GM12878 (cell line): ENCODE measurements at regions not wholly inside any gene's neighbourhood (a gene's known extent, or its start where the extent isn't known, plus 50 kb on each side); places are given as distances from the start of the nearest gene placed in this dataset.

ENCODE experiments used
- ATAC-seq: fragments of 200-7000 bp; cut with Tn5 transposase; 3 replicates; pipeline ENCODE4 v1.9.1; 2020; ENCODE audit warnings: mild to moderate bottlenecking, moderate library complexity
- BruUV-seq: library from RNA; stranded (reverse); fragments of 400-500 nt; replicated peaks from 2 replicates; lab custom pipeline; 2021; lab: Mats Ljungman, UMichigan
- CTCF ChIA-PET: fragments of 300-600 bp; sonication (Branson Sonifier 250); formaldehyde crosslinking; extraction: SDS; loops from one replicate; lab custom pipeline; 2021; ENCODE audit warnings: inconsistent platforms; lab: Yijun Ruan, JAX
- POLR2A ChIA-PET: fragments of 350-600 bp; formaldehyde crosslinking; extraction: SDS; loops from one replicate; lab custom pipeline; 2021; ENCODE audit warnings: inconsistent platforms; lab: Charles Lee
- RAD21 ChIA-PET: fragments of 300-600 bp; sonication (Branson Sonifier 250); formaldehyde crosslinking; loops from one replicate; lab custom pipeline; 2023; ENCODE audit warnings: antibody characterized with exemption; ENCODE audit not compliant: unreplicated experiment; lab: Charles Lee
- SMC1A ChIA-PET: fragments of 300-600 bp; sonication (Branson Sonifier 250); formaldehyde crosslinking; loops from one replicate; lab custom pipeline; 2023; ENCODE audit not compliant: unreplicated experiment, uncharacterized antibody; lab: Charles Lee
- DNase-seq: peaks from one replicate; pipeline ENCODE4 v3.0.0-alpha.2; 2011; ENCODE audit warnings: low read depth, low spot score
- FAIRE-seq: peaks from 3 replicates; lab custom pipeline; 2011; peaks lifted over from hg19 to GRCh38; lab: Jason Lieb, UNC
- H2AFZ ChIP-seq: 2 replicates; pipeline ENCODE4 v1.6.0; 2011; ENCODE audit warnings: low read depth, low read length, control low read depth; ENCODE audit not compliant: control insufficient read depth
- H3K27ac ChIP-seq: 2 replicates; pipeline ENCODE4 v1.5.1; 2011; ENCODE audit warnings: control low read depth; ENCODE audit not compliant: control insufficient read depth, insufficient read depth
- H3K27me3 ChIP-seq, 2 experiments: replicated peaks in 1 of 2; 2 replicates each; pipeline versions ENCODE4 v1.6.0 to v1.6.1; 2011; ENCODE audit warnings: low read length in 1 of 2; ENCODE audit not compliant: control insufficient read depth in 2 of 2, insufficient read depth in 2 of 2
- H3K36me3 ChIP-seq, 2 experiments: 2 replicates each; pipeline ENCODE4 v1.5.1; 2011; ENCODE audit warnings: low read length in 1 of 2; ENCODE audit not compliant: control insufficient read depth in 2 of 2, insufficient read depth in 2 of 2
- H3K4me1 ChIP-seq: 2 replicates; pipeline ENCODE4 v1.6.1; 2011; ENCODE audit warnings: mild to moderate bottlenecking, low read length, moderate library complexity, mixed read lengths; ENCODE audit not compliant: control insufficient read depth, insufficient read depth
- H3K4me2 ChIP-seq: 2 replicates; pipeline ENCODE4 v1.6.0; 2011; ENCODE audit warnings: control low read depth; ENCODE audit not compliant: control insufficient read depth, insufficient read depth
- H3K4me3 ChIP-seq: fragments of 200-600 bp; sonication (generic); 2 replicates; pipeline ENCODE4 v1.5.1; 2016
- H3K79me2 ChIP-seq: 2 replicates; pipeline ENCODE4 v1.6.0; 2011; ENCODE audit warnings: low read length; ENCODE audit not compliant: control insufficient read depth, insufficient read depth
- H3K9ac ChIP-seq: 2 replicates; pipeline ENCODE4 v1.8.0; 2011; ENCODE audit warnings: low read length, control low read depth, mixed read lengths; ENCODE audit not compliant: control insufficient read depth, insufficient read depth
- H3K9me3 ChIP-seq: replicated peaks from 3 replicates; pipeline ENCODE4 v1.5.1; 2011; ENCODE audit warnings: mild to moderate bottlenecking, low read length; ENCODE audit not compliant: control insufficient read depth, insufficient read depth
- H4K20me1 ChIP-seq: 2 replicates; pipeline ENCODE4 v1.6.0; 2011; ENCODE audit not compliant: control insufficient read depth, insufficient read depth
- BACH1 ChIP-seq: fragments of 450-650 bp; IDR thresholded peaks from 2 replicates; pipeline ENCODE4 v1.6.1; 2017; ENCODE audit warnings: mild to moderate bottlenecking, borderline replicate concordance
- CHD4 ChIP-seq: fragments of 200-600 bp; sonication (generic); IDR thresholded peaks from 2 replicates; pipeline ENCODE4 v1.6.1; 2016; ENCODE audit warnings: mild to moderate bottlenecking
- EZH2 ChIP-seq: IDR thresholded peaks from 2 replicates; pipeline ENCODE4 v1.6.1; 2012; ENCODE audit warnings: low read depth, mild to moderate bottlenecking, control low read depth, inconsistent platforms, low read length, borderline replicate concordance; ENCODE audit not compliant: control insufficient read depth
- GABPA ChIP-seq: IDR thresholded peaks from 2 replicates; pipeline ENCODE4 v1.6.1; 2014; ENCODE audit warnings: antibody characterized with exemption, low read depth, mild to moderate bottlenecking, inconsistent platforms
- KDM1A ChIP-seq: fragments of 200-600 bp; sonication (generic); IDR thresholded peaks from 2 replicates; pipeline ENCODE4 v1.6.1; 2016; ENCODE audit warnings: borderline replicate concordance
- SIX5 ChIP-seq: IDR thresholded peaks from 2 replicates; pipeline ENCODE4 v1.6.1; 2011; ENCODE audit warnings: mild to moderate bottlenecking, low read depth, low read length, moderate library complexity; ENCODE audit not compliant: severe bottlenecking
- SKIL ChIP-seq: fragments of 450-650 bp; IDR thresholded peaks from 2 replicates; pipeline ENCODE4 v1.6.1; 2017; ENCODE audit warnings: mild to moderate bottlenecking, low read depth, inconsistent platforms; ENCODE audit not compliant: poor library complexity, severe bottlenecking
- TARDBP ChIP-seq: IDR thresholded peaks from 2 replicates; pipeline ENCODE4 v1.6.1; 2016; ENCODE audit warnings: borderline replicate concordance
- ZZZ3 ChIP-seq: IDR thresholded peaks from 2 replicates; pipeline ENCODE4 v1.6.1; 2011; ENCODE audit warnings: low read depth; ENCODE audit not compliant: control insufficient read depth, insufficient read length
- WGBS: methylation state at CpG from one replicate; pipeline ENCODE4 v1.1.6; 2016; ENCODE audit warnings: low lambda C conversion rate; ENCODE audit not compliant: insufficient replicate concordance, insufficient coverage; ENCODE audit errors: missing lambda C conversion rate; 5-methylcytosine and 5-hydroxymethylcytosine counted together
- in situ Hi-C: fragments of 300-500 bp; cut with MboI; formaldehyde crosslinking; loops from 9 replicates; pipeline ENCODE4 v1.14.3; 2018; ENCODE audit warnings: mixed read lengths
- intact Hi-C: fragments of 100-400 bp; cut with micrococcal nuclease; formaldehyde crosslinking; loops from one replicate; pipeline ENCODE4 v1.14.2; 2022; ENCODE audit not compliant: unreplicated experiment
- TF ChIP-seq, protein P1 (sequence below): IDR thresholded peaks from 2 replicates; pipeline ENCODE4 v1.6.1; 2012; ENCODE audit warnings: improper control_type of control experiment, low read depth, low read length; ENCODE audit not compliant: insufficient replicate concordance
- TF ChIP-seq, protein P2 (sequence below): fragments of 450-650 bp; conservative IDR thresholded peaks from 2 replicates; pipeline ENCODE4 v1.6.1; 2017; ENCODE audit warnings: mild to moderate bottlenecking, moderate library complexity
- TF ChIP-seq, protein P3 (sequence below): IDR thresholded peaks from 2 replicates; pipeline ENCODE4 v1.6.1; 2011; ENCODE audit warnings: borderline replicate concordance, low read depth, mild to moderate bottlenecking, moderate library complexity, low read length; ENCODE audit not compliant: insufficient read depth, poor library complexity, severe bottlenecking

DNA sequence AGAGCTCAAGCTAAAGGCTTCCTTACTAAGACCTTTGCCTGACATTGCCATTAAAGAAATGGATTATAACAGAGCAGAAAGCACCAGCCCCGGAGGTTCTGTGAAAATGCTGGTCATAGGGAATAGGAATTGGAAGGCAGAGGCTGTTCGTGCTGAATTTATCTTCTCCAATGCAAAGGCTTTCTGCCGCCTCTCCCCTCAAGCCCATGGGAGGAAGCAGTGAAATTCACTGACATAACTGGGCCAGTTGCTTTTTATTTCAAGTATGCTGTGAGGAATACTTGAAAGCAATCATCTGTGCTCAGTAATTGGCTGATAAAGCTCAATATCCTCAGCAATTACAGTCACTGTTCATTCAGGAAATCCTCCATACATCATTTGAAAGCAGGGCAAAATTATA lies 85.4 kb upstream of the LINC00305 start:
- no peaks in the 10 kb centered on the region for H4K20me1 ChIP-seq
- H3K4me3 ChIP-seq: no peak overlapping the region
- ChIA-PET CTCF (interaction anchor here (0.9 kb wide), 1 partner anchor 114 kb away, joined by 3 read pairs; no protein-coding TSS in a partner anchor), RAD21 (no interaction called here), POLR2A (no interaction called here), SMC1A (interaction anchor here (0.5 to 1.8 kb wide), 5 partner anchors 10 to 176 kb away, joined by 3 to 5 read pairs (median 3); no protein-coding TSS in a partner anchor)
- DNase-seq: no peak
- no peak for FAIRE-seq
- H3K27me3 ChIP-seq: no peaks in the 10 kb centered on the region
- H3K27ac ChIP-seq: no peak overlapping the region
- no peak overlapping the region for H2AFZ ChIP-seq
- H3K9ac ChIP-seq: no peak overlapping the region
- no peak for ATAC-seq
- H3K79me2 ChIP-seq: no peaks in the 10 kb centered on the region
- 21% methylated on average over 3 of the region's 3 CpGs for WGBS
- in situ Hi-C loops: no loop called here
- no peak overlapping the region for H3K4me2 ChIP-seq
- no TSS peak for BruUV-seq
- H3K4me1 ChIP-seq: no peaks in the 10 kb centered on the region
- intact Hi-C loops: no loop called here
- no peaks in the 10 kb centered on the region for H3K9me3 ChIP-seq
- no peaks in the 10 kb centered on the region for H3K36me3 ChIP-seq
- TF ChIP-seq GABPA (no peak), SKIL (no peak), ZZZ3 (no peak), EZH2 (no peak), TARDBP (no peak), CHD4 (no peak), SIX5 (no peak), BACH1 (no peak), KDM1A (no peak)
- TF ChIP-seq, protein P1, sequence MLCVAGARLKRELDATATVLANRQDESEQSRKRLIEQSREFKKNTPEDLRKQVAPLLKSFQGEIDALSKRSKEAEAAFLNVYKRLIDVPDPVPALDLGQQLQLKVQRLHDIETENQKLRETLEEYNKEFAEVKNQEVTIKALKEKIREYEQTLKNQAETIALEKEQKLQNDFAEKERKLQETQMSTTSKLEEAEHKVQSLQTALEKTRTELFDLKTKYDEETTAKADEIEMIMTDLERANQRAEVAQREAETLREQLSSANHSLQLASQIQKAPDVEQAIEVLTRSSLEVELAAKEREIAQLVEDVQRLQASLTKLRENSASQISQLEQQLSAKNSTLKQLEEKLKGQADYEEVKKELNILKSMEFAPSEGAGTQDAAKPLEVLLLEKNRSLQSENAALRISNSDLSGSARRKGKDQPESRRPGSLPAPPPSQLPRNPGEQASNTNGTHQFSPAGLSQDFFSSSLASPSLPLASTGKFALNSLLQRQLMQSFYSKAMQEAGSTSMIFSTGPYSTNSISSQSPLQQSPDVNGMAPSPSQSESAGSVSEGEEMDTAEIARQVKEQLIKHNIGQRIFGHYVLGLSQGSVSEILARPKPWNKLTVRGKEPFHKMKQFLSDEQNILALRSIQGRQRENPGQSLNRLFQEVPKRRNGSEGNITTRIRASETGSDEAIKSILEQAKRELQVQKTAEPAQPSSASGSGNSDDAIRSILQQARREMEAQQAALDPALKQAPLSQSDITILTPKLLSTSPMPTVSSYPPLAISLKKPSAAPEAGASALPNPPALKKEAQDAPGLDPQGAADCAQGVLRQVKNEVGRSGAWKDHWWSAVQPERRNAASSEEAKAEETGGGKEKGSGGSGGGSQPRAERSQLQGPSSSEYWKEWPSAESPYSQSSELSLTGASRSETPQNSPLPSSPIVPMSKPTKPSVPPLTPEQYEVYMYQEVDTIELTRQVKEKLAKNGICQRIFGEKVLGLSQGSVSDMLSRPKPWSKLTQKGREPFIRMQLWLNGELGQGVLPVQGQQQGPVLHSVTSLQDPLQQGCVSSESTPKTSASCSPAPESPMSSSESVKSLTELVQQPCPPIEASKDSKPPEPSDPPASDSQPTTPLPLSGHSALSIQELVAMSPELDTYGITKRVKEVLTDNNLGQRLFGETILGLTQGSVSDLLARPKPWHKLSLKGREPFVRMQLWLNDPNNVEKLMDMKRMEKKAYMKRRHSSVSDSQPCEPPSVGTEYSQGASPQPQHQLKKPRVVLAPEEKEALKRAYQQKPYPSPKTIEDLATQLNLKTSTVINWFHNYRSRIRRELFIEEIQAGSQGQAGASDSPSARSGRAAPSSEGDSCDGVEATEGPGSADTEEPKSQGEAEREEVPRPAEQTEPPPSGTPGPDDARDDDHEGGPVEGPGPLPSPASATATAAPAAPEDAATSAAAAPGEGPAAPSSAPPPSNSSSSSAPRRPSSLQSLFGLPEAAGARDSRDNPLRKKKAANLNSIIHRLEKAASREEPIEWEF: no peak
- TF ChIP-seq, protein P2, sequence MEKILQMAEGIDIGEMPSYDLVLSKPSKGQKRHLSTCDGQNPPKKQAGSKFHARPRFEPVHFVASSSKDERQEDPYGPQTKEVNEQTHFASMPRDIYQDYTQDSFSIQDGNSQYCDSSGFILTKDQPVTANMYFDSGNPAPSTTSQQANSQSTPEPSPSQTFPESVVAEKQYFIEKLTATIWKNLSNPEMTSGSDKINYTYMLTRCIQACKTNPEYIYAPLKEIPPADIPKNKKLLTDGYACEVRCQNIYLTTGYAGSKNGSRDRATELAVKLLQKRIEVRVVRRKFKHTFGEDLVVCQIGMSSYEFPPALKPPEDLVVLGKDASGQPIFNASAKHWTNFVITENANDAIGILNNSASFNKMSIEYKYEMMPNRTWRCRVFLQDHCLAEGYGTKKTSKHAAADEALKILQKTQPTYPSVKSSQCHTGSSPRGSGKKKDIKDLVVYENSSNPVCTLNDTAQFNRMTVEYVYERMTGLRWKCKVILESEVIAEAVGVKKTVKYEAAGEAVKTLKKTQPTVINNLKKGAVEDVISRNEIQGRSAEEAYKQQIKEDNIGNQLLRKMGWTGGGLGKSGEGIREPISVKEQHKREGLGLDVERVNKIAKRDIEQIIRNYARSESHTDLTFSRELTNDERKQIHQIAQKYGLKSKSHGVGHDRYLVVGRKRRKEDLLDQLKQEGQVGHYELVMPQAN: no peak
- TF ChIP-seq, protein P3, sequence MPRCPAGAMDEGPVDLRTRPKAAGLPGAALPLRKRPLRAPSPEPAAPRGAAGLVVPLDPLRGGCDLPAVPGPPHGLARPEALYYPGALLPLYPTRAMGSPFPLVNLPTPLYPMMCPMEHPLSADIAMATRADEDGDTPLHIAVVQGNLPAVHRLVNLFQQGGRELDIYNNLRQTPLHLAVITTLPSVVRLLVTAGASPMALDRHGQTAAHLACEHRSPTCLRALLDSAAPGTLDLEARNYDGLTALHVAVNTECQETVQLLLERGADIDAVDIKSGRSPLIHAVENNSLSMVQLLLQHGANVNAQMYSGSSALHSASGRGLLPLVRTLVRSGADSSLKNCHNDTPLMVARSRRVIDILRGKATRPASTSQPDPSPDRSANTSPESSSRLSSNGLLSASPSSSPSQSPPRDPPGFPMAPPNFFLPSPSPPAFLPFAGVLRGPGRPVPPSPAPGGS: no peak
